Upper lobe of left lung (tissue), 6 donors: ENCODE measurements at regions not wholly inside any gene's neighbourhood (a gene's known extent, or its start where the extent isn't known, plus 50 kb on each side); places are given as distances from the start of the nearest gene placed in this dataset.

ENCODE experiments used
- ATAC-seq, 2 donors: fragments of 200-7000 bp; cut with Tn5 transposase; one replicate each; pipeline ENCODE4 v1.9.1; 2022; ENCODE audit warnings: mild to moderate bottlenecking in 2 of 2, moderate library complexity in 2 of 2; ENCODE audit not compliant: low FRiP score in 2 of 2
- DNase-seq, 2 donors: peaks; one replicate each; pipeline ENCODE4 v3.0.0-alpha.2; 2019 to 2020
- H3K27ac ChIP-seq, 4 donors: fragments of 200-600 bp; sonication (generic); one replicate each; pipeline ENCODE4 v1.5.1; 2016 to 2019
- H3K27me3 ChIP-seq, 4 donors: fragments of 200-600 bp; sonication (generic); one replicate each; pipeline ENCODE4 v1.5.1; 2017 to 2019
- H3K36me3 ChIP-seq, 4 donors: fragments of 200-600 bp; sonication (generic); one replicate each; pipeline ENCODE4 v1.5.1; 2016 to 2019
- H3K4me1 ChIP-seq, 4 donors: fragments of 200-600 bp; sonication (generic); one replicate each; pipeline ENCODE4 v1.5.1; 2018 to 2019
- H3K4me3 ChIP-seq, 4 donors: fragments of 200-600 bp; sonication (generic); one replicate each; pipeline ENCODE4 v1.5.1; 2017 to 2019; ENCODE audit warnings: mild to moderate bottlenecking in 2 of 4, moderate library complexity in 1 of 4
- H3K9me3 ChIP-seq, 4 donors: fragments of 200-600 bp; sonication (generic); one replicate each; pipeline ENCODE4 v1.5.1; 2018 to 2019
- EP300 ChIP-seq, 4 donors: sonication (generic); formaldehyde crosslinking; IDR thresholded peaks; one replicate each; pipeline ENCODE4 v1.5.1; 2017; ENCODE audit warnings: antibody characterized with exemption in 4 of 4, control low read depth in 2 of 4
- POLR2A ChIP-seq, 4 donors: fragments of 450-650 bp; IDR thresholded peaks; one replicate each; pipeline ENCODE4 v1.5.1; 2016 to 2017; ENCODE audit warnings: antibody characterized with exemption in 4 of 4, mild to moderate bottlenecking in 2 of 4
- POLR2AphosphoS5 ChIP-seq, 2 donors: sonication (generic); formaldehyde crosslinking; IDR thresholded peaks; one replicate each; pipeline ENCODE4 v1.5.1; 2017; ENCODE audit warnings: antibody characterized with exemption in 2 of 2
- WGBS, 2 donors: methylation state at CpG; one replicate each; pipeline ENCODE4 v1.1.5; 2017 to 2018; 5-methylcytosine and 5-hydroxymethylcytosine counted together
- TF ChIP-seq, protein P1 (sequence below), 6 experiments: fragments of 450-650 bp in 4 of 6; fragments of 200-600 bp in 2 of 6; sonication (generic) in 2 of 6; IDR thresholded peaks; one replicate each; pipeline ENCODE4 v1.5.1; 2016 to 2019; ENCODE audit warnings: antibody characterized with exemption in 6 of 6
- donor health status: DM: no; HTN: no; CAD: no; lungs with moderate emphysema.
- donor health status: DM: no; HTN: yes; CAD: no; lungs with severe emphysema.

DNA sequence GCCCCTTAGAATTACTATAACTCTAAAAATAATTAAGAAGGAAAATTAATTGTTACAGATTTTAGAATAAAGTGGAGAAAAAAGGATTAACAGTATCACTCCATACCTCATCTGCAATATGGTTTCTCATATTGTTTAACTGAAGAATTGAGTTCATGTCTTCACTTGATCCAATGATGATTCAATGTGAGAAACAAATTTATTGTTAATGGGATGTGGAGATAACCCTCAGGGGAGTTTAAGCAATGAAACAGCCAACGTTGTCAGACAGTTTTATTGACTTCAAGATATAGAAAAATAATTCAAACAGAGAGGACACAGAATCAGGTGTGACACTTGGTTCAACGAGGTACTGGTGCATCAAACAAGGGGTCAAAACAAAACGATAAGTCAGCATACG lies 665.2 kb upstream of the ACO1 start:
- Histone ChIP-seq H3K27ac (no peak overlapping the region), H3K36me3 (no peaks in the 10 kb centered on the region), H3K4me3 (no peak overlapping the region), H3K4me1 (no peaks in the 10 kb centered on the region), H3K9me3 (no peaks in the 10 kb centered on the region), H3K27me3 (no peaks in the 10 kb centered on the region)
- no peak for TF ChIP-seq POLR2AphosphoS5 (IDR thresholded peaks at IDR 0.05)
- TF ChIP-seq, protein P1, sequence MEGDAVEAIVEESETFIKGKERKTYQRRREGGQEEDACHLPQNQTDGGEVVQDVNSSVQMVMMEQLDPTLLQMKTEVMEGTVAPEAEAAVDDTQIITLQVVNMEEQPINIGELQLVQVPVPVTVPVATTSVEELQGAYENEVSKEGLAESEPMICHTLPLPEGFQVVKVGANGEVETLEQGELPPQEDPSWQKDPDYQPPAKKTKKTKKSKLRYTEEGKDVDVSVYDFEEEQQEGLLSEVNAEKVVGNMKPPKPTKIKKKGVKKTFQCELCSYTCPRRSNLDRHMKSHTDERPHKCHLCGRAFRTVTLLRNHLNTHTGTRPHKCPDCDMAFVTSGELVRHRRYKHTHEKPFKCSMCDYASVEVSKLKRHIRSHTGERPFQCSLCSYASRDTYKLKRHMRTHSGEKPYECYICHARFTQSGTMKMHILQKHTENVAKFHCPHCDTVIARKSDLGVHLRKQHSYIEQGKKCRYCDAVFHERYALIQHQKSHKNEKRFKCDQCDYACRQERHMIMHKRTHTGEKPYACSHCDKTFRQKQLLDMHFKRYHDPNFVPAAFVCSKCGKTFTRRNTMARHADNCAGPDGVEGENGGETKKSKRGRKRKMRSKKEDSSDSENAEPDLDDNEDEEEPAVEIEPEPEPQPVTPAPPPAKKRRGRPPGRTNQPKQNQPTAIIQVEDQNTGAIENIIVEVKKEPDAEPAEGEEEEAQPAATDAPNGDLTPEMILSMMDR (IDR thresholded peaks at IDR 0.05) = no peak
- DNase-seq (no peak), ATAC-seq (no peak)
- 72 to 74% methylated on average over 4 of the region's 4 CpGs for WGBS, 2 donors

DNA sequence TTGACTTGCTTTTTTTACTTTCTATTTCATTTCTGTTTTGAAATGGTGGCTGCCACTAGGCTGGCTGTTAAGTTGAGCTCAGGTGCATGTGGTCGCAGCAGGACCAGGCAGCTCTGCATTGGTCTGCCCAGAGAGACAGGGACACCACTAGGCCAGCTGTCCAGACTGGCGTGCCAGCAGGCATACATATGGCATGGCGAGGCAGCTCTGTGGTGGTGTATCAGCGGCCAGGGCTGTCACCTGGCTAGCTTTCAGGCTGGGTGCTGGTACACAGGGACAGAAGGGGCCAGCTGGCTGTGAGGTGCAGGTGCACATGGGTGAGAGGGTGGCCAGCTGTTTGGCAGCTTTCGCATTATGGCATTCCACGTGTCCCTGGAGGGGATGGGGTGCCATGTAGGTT lies 654.0 kb upstream of the ACO1 start:
- TF ChIP-seq, protein P1 (IDR thresholded peaks at IDR 0.05) = no peak
- TF ChIP-seq POLR2AphosphoS5 (IDR thresholded peaks at IDR 0.05) (no peak), EP300 (IDR thresholded peaks at IDR 0.05) (no peak), POLR2A (IDR thresholded peaks at IDR 0.05) (no peak)
- DNase-seq (peak in 1 of 2 donors; percentile 12), ATAC-seq (no peak)
- no peaks in the 10 kb centered on the region for H3K9me3 ChIP-seq
- no peak overlapping the region for H3K27ac ChIP-seq
- no peaks in the 10 kb centered on the region for H3K4me1 ChIP-seq
- H3K27me3 ChIP-seq = no peaks in the 10 kb centered on the region
- H3K36me3 ChIP-seq = no peaks in the 10 kb centered on the region
- WGBS, 2 donors = 87 to 91% methylated on average over 4 to 6 of the region's 6 CpGs
- no peak overlapping the region for H3K4me3 ChIP-seq

DNA sequence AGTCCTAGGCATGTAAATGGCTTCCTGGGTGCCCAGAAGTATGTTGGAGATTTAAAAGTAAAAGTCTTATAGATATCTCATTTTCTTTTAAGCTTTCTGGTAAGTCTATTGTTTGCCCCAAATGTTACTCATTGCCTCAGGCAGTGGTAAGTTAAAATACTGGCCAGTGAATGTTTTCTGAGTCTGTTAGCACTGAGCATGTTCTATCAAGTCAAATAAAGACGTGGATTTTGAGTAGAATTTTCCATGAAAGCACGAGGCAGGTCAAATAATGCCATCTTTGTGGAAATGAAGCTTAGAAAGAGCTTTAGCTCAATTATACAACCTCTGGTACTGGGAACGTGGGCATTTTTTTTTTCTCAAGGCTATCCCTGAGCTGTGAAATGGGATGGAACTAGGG lies 651.3 kb upstream of the ACO1 start:
- TF ChIP-seq EP300 (IDR thresholded peaks at IDR 0.05) (no peak), POLR2A (IDR thresholded peaks at IDR 0.05) (no peak), POLR2AphosphoS5 (IDR thresholded peaks at IDR 0.05) (no peak)
- TF ChIP-seq, protein P1 (IDR thresholded peaks at IDR 0.05) = no peak
- H3K4me1 ChIP-seq = no peaks in the 10 kb centered on the region
- H3K36me3 ChIP-seq = no peaks in the 10 kb centered on the region
- ATAC-seq (no peak), DNase-seq (no peak)
- H3K27me3 ChIP-seq = no peaks in the 10 kb centered on the region
- no peak overlapping the region for H3K27ac ChIP-seq
- H3K4me3 ChIP-seq = no peak overlapping the region
- no peaks in the 10 kb centered on the region for H3K9me3 ChIP-seq
- 69 to 95% methylated on average over 3 of the region's 3 CpGs for WGBS, 2 donors

DNA sequence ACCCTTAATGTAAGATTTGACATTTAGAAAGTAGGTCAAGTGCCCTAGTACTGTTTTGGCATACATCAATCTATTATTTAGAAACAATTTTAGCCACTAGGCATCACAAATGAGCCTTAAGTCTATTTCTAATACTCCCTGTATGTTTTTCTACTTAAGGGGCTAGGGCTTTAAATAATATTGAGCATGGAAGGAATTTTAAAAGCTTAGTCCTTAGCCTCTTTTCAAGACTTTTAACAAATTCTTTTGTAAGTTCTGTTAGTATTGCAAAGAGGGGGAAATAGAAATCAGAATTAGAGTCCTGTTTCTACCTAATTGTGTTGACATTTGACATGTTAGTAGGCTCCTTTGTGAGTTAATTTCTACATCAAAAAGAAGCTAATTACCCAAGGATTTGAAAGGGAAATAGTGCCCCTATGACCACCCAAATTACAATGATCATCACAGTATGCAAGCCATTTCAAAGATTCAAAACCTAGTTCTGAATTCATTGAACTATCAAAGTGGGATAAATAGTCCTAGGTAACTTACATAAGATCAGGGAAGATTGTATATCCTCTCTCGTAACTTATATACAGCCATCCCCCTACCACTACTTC lies 647.8 kb upstream of the ACO1 start:
- ATAC-seq = no peak
- 90 to 97% methylated on average over 1 of the region's 1 CpG for WGBS, 2 donors
- Histone ChIP-seq H3K36me3 (no peaks in the 10 kb centered on the region), H3K4me1 (no peaks in the 10 kb centered on the region), H3K4me3 (no peak overlapping the region), H3K27me3 (no peaks in the 10 kb centered on the region), H3K27ac (no peak overlapping the region), H3K9me3 (no peaks in the 10 kb centered on the region)
- no peak for DNase-seq
- TF ChIP-seq POLR2AphosphoS5 (IDR thresholded peaks at IDR 0.05) = no peak
- TF ChIP-seq POLR2A (IDR thresholded peaks at IDR 0.05) = no peak
- TF ChIP-seq, protein P1 (IDR thresholded peaks at IDR 0.05) = no peak
- TF ChIP-seq EP300 (IDR thresholded peaks at IDR 0.05) = no peak

DNA sequence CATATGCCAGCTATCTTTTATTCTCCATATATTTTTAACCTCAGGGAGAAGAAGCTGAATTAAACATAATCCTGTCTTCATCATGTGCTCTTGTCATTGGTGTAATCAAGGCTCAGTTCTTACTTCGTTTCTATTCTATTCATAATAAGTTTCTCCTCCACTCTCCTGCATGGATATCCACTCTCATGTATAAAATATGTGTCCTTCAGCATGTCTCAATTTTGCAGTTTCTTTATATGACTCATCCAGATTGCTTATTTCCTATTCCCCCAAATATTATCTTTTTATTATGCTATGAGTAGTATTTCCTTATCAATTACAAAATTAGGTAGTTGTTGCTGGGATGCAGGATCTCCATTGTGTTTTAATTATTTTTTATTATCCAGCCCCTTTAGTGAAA lies 643.7 kb upstream of the ACO1 start:
- Histone ChIP-seq H3K27ac (no peak overlapping the region), H3K4me1 (no peaks in the 10 kb centered on the region), H3K9me3 (no peaks in the 10 kb centered on the region), H3K36me3 (no peaks in the 10 kb centered on the region), H3K27me3 (no peaks in the 10 kb centered on the region), H3K4me3 (no peak overlapping the region)
- DNase-seq = no peak
- WGBS, 2 donors = 75 to 77% methylated on average over 1 of the region's 1 CpG
- ATAC-seq = no peak
- TF ChIP-seq, protein P1 (IDR thresholded peaks at IDR 0.05) = no peak
- no peak for TF ChIP-seq EP300 (IDR thresholded peaks at IDR 0.05)
- TF ChIP-seq POLR2AphosphoS5 (IDR thresholded peaks at IDR 0.05) = no peak
- TF ChIP-seq POLR2A (IDR thresholded peaks at IDR 0.05) = no peak
